H9 (cell line): ENCODE measurements at regions not wholly inside any gene's neighbourhood (a gene's known extent, or its start where the extent isn't known, plus 50 kb on each side); places are given as distances from the start of the nearest gene placed in this dataset.

Experiments
- DNase-seq: peaks from one replicate; pipeline ENCODE4 v3.0.0-alpha.2; 2017
- H2AFZ ChIP-seq: one replicate; pipeline ENCODE4 v1.6.1; 2013; ENCODE audit warnings: mild to moderate bottlenecking, low read length, control low read depth, moderate library complexity
- H2AK5ac ChIP-seq: 2 replicates; pipeline ENCODE4 v1.6.1; 2013; ENCODE audit warnings: low read length, control low read depth, mixed read lengths; ENCODE audit not compliant: insufficient read length
- H2BK120ac ChIP-seq: one replicate; pipeline ENCODE4 v1.6.1; 2013; ENCODE audit warnings: low read depth, mild to moderate bottlenecking, low read length, control low read depth, inconsistent platforms; ENCODE audit not compliant: poor library complexity, severe bottlenecking
- H2BK12ac ChIP-seq: 2 replicates; pipeline ENCODE4 v1.6.1; 2013; ENCODE audit warnings: low read length, control low read depth, mixed read lengths, low read depth; ENCODE audit not compliant: insufficient read length
- H2BK15ac ChIP-seq: 2 replicates; pipeline ENCODE4 v1.6.1; 2013; ENCODE audit warnings: low read depth, low read length, control low read depth
- H2BK20ac ChIP-seq: one replicate; pipeline ENCODE4 v1.6.1; 2013; ENCODE audit warnings: low read depth, mild to moderate bottlenecking, low read length, control low read depth, inconsistent platforms; ENCODE audit not compliant: poor library complexity, severe bottlenecking
- H2BK5ac ChIP-seq: 2 replicates; pipeline ENCODE4 v1.6.1; 2013; ENCODE audit warnings: low read length, control low read depth, mixed read lengths; ENCODE audit not compliant: insufficient read length
- H3K14ac ChIP-seq: 2 replicates; pipeline ENCODE4 v1.6.1; 2013; ENCODE audit warnings: low read length, control low read depth; ENCODE audit not compliant: insufficient read depth
- H3K18ac ChIP-seq: 2 replicates; pipeline ENCODE4 v1.6.1; 2013; ENCODE audit warnings: low read depth, mild to moderate bottlenecking, mixed read lengths, low read length, control low read depth; ENCODE audit not compliant: insufficient read length
- H3K23ac ChIP-seq: 2 replicates; pipeline ENCODE4 v1.6.1; 2013; ENCODE audit warnings: low read length, control low read depth, mixed read lengths, low read depth; ENCODE audit not compliant: insufficient read length
- H3K23me2 ChIP-seq: 2 replicates; pipeline ENCODE4 v1.6.1; 2013; ENCODE audit warnings: low read depth, mild to moderate bottlenecking, mixed read lengths, low read length, control low read depth; ENCODE audit not compliant: insufficient read length, poor library complexity, severe bottlenecking
- H3K27ac ChIP-seq: 2 replicates; pipeline ENCODE4 v1.5.1; 2013; ENCODE audit warnings: low read length, control low read depth, mixed read lengths, low read depth; ENCODE audit not compliant: insufficient read length
- H3K27me3 ChIP-seq: 2 replicates; pipeline ENCODE4 v1.6.1; 2013; ENCODE audit warnings: low read length, control low read depth, inconsistent platforms; ENCODE audit not compliant: insufficient read depth
- H3K4ac ChIP-seq: 2 replicates; pipeline ENCODE4 v1.6.1; 2013; ENCODE audit warnings: low read depth, mild to moderate bottlenecking, control low read depth, inconsistent platforms, low read length, moderate library complexity
- H3K4me1 ChIP-seq: 2 replicates; pipeline ENCODE4 v1.6.1; 2013; ENCODE audit warnings: low read length, control low read depth, inconsistent platforms; ENCODE audit not compliant: insufficient read depth
- H3K4me2 ChIP-seq: 2 replicates; pipeline ENCODE4 v1.6.1; 2013; ENCODE audit warnings: low read length, control low read depth, mixed read lengths; ENCODE audit not compliant: insufficient read length, insufficient read depth
- H3K56ac ChIP-seq: 2 replicates; pipeline ENCODE4 v1.6.1; 2013; ENCODE audit warnings: low read depth, mild to moderate bottlenecking, mixed read lengths, low read length, control low read depth; ENCODE audit not compliant: insufficient read length
- H3K79me1 ChIP-seq: 2 replicates; pipeline ENCODE4 v1.6.1; 2013; ENCODE audit warnings: low read depth, mild to moderate bottlenecking, moderate library complexity, low read length, control low read depth, inconsistent platforms; ENCODE audit not compliant: insufficient read depth, poor library complexity, severe bottlenecking
- H3K79me2 ChIP-seq: 2 replicates; pipeline ENCODE4 v1.6.1; 2013; ENCODE audit warnings: low read length, control low read depth, inconsistent platforms; ENCODE audit not compliant: insufficient read depth
- H3K9ac ChIP-seq: 2 replicates; pipeline ENCODE4 v1.6.1; 2013; ENCODE audit warnings: low read length, control low read depth, mixed read lengths; ENCODE audit not compliant: insufficient read length; ENCODE audit errors: extremely low read depth
- H3K9me3 ChIP-seq: one replicate; pipeline ENCODE4 v1.6.1; 2013; ENCODE audit warnings: low read depth, low read length, inconsistent platforms; ENCODE audit not compliant: control insufficient read depth
- H3T11ph ChIP-seq: one replicate; pipeline ENCODE4 v1.6.1; 2013; ENCODE audit warnings: mild to moderate bottlenecking, low read length, control low read depth, inconsistent platforms
- H4K20me1 ChIP-seq: one replicate; pipeline ENCODE4 v1.6.1; 2013; ENCODE audit not compliant: control insufficient read depth, insufficient read length, insufficient read depth
- H4K5ac ChIP-seq: 2 replicates; pipeline ENCODE4 v1.6.1; 2013; ENCODE audit warnings: low read depth, mild to moderate bottlenecking, mixed read lengths, low read length, control low read depth; ENCODE audit not compliant: insufficient read length
- H4K8ac ChIP-seq: replicated peaks from 2 replicates; pipeline ENCODE4 v1.6.1; 2013; ENCODE audit warnings: low read length, control low read depth, mixed read lengths, low read depth; ENCODE audit not compliant: insufficient read length
- H4K91ac ChIP-seq: 2 replicates; pipeline ENCODE4 v1.6.1; 2013; ENCODE audit warnings: low read depth, mild to moderate bottlenecking, moderate library complexity, mixed read lengths, low read length, control low read depth; ENCODE audit not compliant: insufficient read length
- H3K27ac Mint-ChIP-seq, 3 experiments: 2 replicates in 2 of 3; 3 replicates in 1 of 3; pipeline ENCODE4 v1.8.0; 2020 to 2021; ENCODE audit warnings: mixed read lengths in 3 of 3, mild to moderate bottlenecking in 1 of 3, moderate library complexity in 1 of 3
- H3K27me3 Mint-ChIP-seq: 2 replicates; pipeline ENCODE4 v1.8.0; 2021; ENCODE audit warnings: low read depth, mild to moderate bottlenecking, moderate library complexity, mixed read lengths
- H3K36me3 Mint-ChIP-seq, 3 experiments: 2 replicates in 2 of 3; 3 replicates in 1 of 3; pipeline ENCODE4 v1.8.0; 2020 to 2021; ENCODE audit warnings: low read depth in 3 of 3, mixed read lengths in 3 of 3; ENCODE audit not compliant: insufficient read depth in 1 of 3
- H3K4me1 Mint-ChIP-seq, 2 experiments: 2 replicates each; pipeline ENCODE4 v1.8.0; 2020; ENCODE audit warnings: mixed read lengths in 2 of 2
- H3K4me3 Mint-ChIP-seq, 2 experiments: 2 replicates in 1 of 2; 3 replicates in 1 of 2; pipeline ENCODE4 v1.8.0; 2020 to 2021; ENCODE audit warnings: mild to moderate bottlenecking in 2 of 2, mixed read lengths in 2 of 2, moderate library complexity in 1 of 2
- H3K9me3 Mint-ChIP-seq, 2 experiments: 2 replicates in 1 of 2; 3 replicates in 1 of 2; pipeline ENCODE4 v1.8.0; 2020; ENCODE audit warnings: mild to moderate bottlenecking in 2 of 2, mixed read lengths in 2 of 2, moderate library complexity in 1 of 2
- WGBS: extraction: QIAGEN DNeasy Blood & Tissue Kit; methylation state at CpG from one replicate; pipeline ENCODE4 v1.1.7; 2013; ENCODE audit warnings: missing lambda C conversion rate, low lambda C conversion rate, mixed read lengths; ENCODE audit not compliant: insufficient read length; ENCODE audit errors: extremely low coverage; 5-methylcytosine and 5-hydroxymethylcytosine counted together
- TF ChIP-seq, protein P1 (sequence below): fragments of 200-600 bp; sonication (generic); conservative IDR thresholded peaks from 3 replicates; pipeline ENCODE4 v1.8.0; 2021; ENCODE audit warnings: antibody characterized with exemption, mild to moderate bottlenecking

DNA sequence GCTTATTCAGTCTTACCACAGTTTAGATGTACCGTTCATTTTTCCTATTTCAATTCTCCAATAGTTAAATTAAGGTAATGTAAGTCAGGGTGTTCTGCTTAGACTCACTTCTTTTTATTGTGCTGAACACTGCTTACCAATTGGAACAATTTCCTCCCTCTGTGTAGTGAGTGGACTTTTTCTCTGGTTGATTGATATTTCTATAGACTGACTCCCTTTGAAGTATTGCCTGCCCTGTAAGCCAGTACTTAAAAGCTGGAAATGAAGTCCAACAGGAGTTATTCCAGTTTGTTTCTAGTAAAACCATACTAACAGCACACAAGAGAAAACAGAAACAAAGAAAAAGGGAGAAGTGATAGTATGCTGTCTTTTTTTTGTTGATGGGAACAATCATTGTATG is 1674.9 kb downstream of the REEP3 start:
- H3K23me2 ChIP-seq: no peaks in the 10 kb centered on the region
- H3K36me3 Mint-ChIP-seq: no peaks in the 10 kb centered on the region
- H3K14ac ChIP-seq: no peak overlapping the region
- H3K4me1 ChIP-seq: no peaks in the 10 kb centered on the region
- no peak overlapping the region for H2BK5ac ChIP-seq
- no peak overlapping the region for H2BK20ac ChIP-seq
- H4K5ac ChIP-seq: no peak overlapping the region
- no peaks in the 10 kb centered on the region for H3K27me3 Mint-ChIP-seq
- H2AFZ ChIP-seq: no peak overlapping the region
- no peak overlapping the region for H3K9ac ChIP-seq
- H2BK15ac ChIP-seq: no peak overlapping the region
- DNase-seq: no peak
- no CpG with 5 or more reads among the region's 1 CpG for WGBS
- H4K91ac ChIP-seq: no peak overlapping the region
- no peak overlapping the region for H3K4ac ChIP-seq
- H3K23ac ChIP-seq: no peak overlapping the region
- no peak overlapping the region for H3K18ac ChIP-seq
- no peak overlapping the region for H2BK12ac ChIP-seq
- no peaks in the 10 kb centered on the region for H3K9me3 Mint-ChIP-seq
- H3K79me2 ChIP-seq: no peaks in the 10 kb centered on the region
- no peak overlapping the region for H3K4me3 Mint-ChIP-seq
- H3K79me1 ChIP-seq: no peaks in the 10 kb centered on the region
- no peaks in the 10 kb centered on the region for H3K27me3 ChIP-seq
- H3K4me1 Mint-ChIP-seq: no peaks in the 10 kb centered on the region
- no peak overlapping the region for H3K56ac ChIP-seq
- H4K8ac ChIP-seq: no peak overlapping the region
- H3K27ac Mint-ChIP-seq: no peak overlapping the region
- H3K27ac ChIP-seq: no peak overlapping the region
- H3K4me2 ChIP-seq: no peak overlapping the region
- H2AK5ac ChIP-seq: no peak overlapping the region
- no peaks in the 10 kb centered on the region for H3K9me3 ChIP-seq
- TF ChIP-seq, protein P1, sequence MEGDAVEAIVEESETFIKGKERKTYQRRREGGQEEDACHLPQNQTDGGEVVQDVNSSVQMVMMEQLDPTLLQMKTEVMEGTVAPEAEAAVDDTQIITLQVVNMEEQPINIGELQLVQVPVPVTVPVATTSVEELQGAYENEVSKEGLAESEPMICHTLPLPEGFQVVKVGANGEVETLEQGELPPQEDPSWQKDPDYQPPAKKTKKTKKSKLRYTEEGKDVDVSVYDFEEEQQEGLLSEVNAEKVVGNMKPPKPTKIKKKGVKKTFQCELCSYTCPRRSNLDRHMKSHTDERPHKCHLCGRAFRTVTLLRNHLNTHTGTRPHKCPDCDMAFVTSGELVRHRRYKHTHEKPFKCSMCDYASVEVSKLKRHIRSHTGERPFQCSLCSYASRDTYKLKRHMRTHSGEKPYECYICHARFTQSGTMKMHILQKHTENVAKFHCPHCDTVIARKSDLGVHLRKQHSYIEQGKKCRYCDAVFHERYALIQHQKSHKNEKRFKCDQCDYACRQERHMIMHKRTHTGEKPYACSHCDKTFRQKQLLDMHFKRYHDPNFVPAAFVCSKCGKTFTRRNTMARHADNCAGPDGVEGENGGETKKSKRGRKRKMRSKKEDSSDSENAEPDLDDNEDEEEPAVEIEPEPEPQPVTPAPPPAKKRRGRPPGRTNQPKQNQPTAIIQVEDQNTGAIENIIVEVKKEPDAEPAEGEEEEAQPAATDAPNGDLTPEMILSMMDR: no peak
- H3T11ph ChIP-seq: no peak overlapping the region
- no peak overlapping the region for H2BK120ac ChIP-seq
- H4K20me1 ChIP-seq: no peaks in the 10 kb centered on the region
